SK-N-SH treated with all-trans-retinoic acid at 6 μM for 48 hours (cell line): ENCODE measurements at regions not wholly inside any gene's neighbourhood (a gene's known extent, or its start where the extent isn't known, plus 50 kb on each side); places are given as distances from the start of the nearest gene placed in this dataset.

Experiments
- ATAC-seq: fragments of 200-7000 bp; cut with Tn5 transposase; 3 replicates; pipeline ENCODE4 v1.9.1; 2020; ENCODE audit warnings: mild to moderate bottlenecking, moderate library complexity
- ARNTL ChIP-seq: fragments of 450-650 bp; formaldehyde crosslinking; IDR thresholded peaks from 2 replicates; pipeline ENCODE4 v1.5.0; 2020; ENCODE audit warnings: low read depth, mild to moderate bottlenecking, moderate library complexity, borderline replicate concordance
- BACH2 ChIP-seq: fragments of 250-450 bp; sonication (Bioruptor Pico); IDR thresholded peaks from 2 replicates; pipeline ENCODE4 v1.9.0; 2021; ENCODE audit warnings: mild to moderate bottlenecking, borderline replicate concordance
- CSDC2 ChIP-seq: fragments of 250-450 bp; sonication (Bioruptor Pico); IDR thresholded peaks from 2 replicates; pipeline ENCODE4 v1.5.0; 2020; ENCODE audit warnings: mild to moderate bottlenecking, moderate library complexity
- ESRRG ChIP-seq: fragments of 250-450 bp; sonication (Bioruptor Pico); IDR thresholded peaks from 2 replicates; pipeline ENCODE4 v1.6.1; 2021; ENCODE audit warnings: mild to moderate bottlenecking
- GLIS3 ChIP-seq: fragments of 250-450 bp; sonication (Bioruptor Pico); IDR thresholded peaks from 2 replicates; pipeline ENCODE4 v1.5.0; 2020; ENCODE audit warnings: mild to moderate bottlenecking, moderate library complexity
- ISL1 ChIP-seq: fragments of 250-450 bp; sonication (Bioruptor Pico); IDR thresholded peaks from 2 replicates; pipeline ENCODE4 v2.1.2; 2022; ENCODE audit warnings: mild to moderate bottlenecking, moderate library complexity
- OSR1 ChIP-seq: fragments of 250-450 bp; sonication (Bioruptor Pico); IDR thresholded peaks from 2 replicates; pipeline ENCODE4 v1.8.0; 2022; ENCODE audit warnings: moderate library complexity, mild to moderate bottlenecking, inconsistent platforms
- PPARA ChIP-seq: fragments of 250-450 bp; sonication (Bioruptor Pico); IDR thresholded peaks from 2 replicates; pipeline ENCODE4 v1.5.0; 2020; ENCODE audit warnings: mild to moderate bottlenecking, borderline replicate concordance
- RARB ChIP-seq: fragments of 250-450 bp; sonication (Bioruptor Pico); IDR thresholded peaks from 2 replicates; pipeline ENCODE4 v1.8.0; 2021; ENCODE audit warnings: mild to moderate bottlenecking, moderate library complexity
- SNAI2 ChIP-seq: fragments of 250-450 bp; sonication (Bioruptor Pico); IDR thresholded peaks from 2 replicates; pipeline ENCODE4 v1.5.0; 2020; ENCODE audit warnings: mild to moderate bottlenecking, moderate library complexity
- TCF4 ChIP-seq: fragments of 250-450 bp; sonication (Bioruptor Pico); IDR thresholded peaks from 2 replicates; pipeline ENCODE4 v1.8.0; 2021; ENCODE audit warnings: mild to moderate bottlenecking, moderate library complexity, borderline replicate concordance
- TOX ChIP-seq: fragments of 250-450 bp; sonication (Bioruptor Pico); IDR thresholded peaks from 2 replicates; pipeline ENCODE4 v1.8.0; 2021; ENCODE audit warnings: mild to moderate bottlenecking, moderate library complexity, borderline replicate concordance
- ZC3H10 ChIP-seq: fragments of 250-450 bp; sonication (Bioruptor Pico); IDR thresholded peaks from 2 replicates; pipeline ENCODE4 v1.5.1; 2021; ENCODE audit warnings: mild to moderate bottlenecking, moderate library complexity
- ZFP3 ChIP-seq: fragments of 250-450 bp; sonication (Bioruptor Pico); IDR thresholded peaks from 2 replicates; pipeline ENCODE4 v1.5.0; 2020; ENCODE audit warnings: mild to moderate bottlenecking, moderate library complexity
- ZFP30 ChIP-seq: fragments of 450-650 bp; formaldehyde crosslinking; IDR thresholded peaks from 2 replicates; pipeline ENCODE4 v1.5.0; 2022; ENCODE audit warnings: mild to moderate bottlenecking, moderate library complexity
- ZNF565 ChIP-seq: fragments of 450-650 bp; formaldehyde crosslinking; conservative IDR thresholded peaks from 2 replicates; pipeline ENCODE4 v1.5.0; 2020; ENCODE audit warnings: low read depth, mild to moderate bottlenecking, moderate library complexity
- ZNF70 ChIP-seq: fragments of 450-650 bp; formaldehyde crosslinking; IDR thresholded peaks from 2 replicates; pipeline ENCODE4 v1.5.0; 2020; ENCODE audit warnings: mild to moderate bottlenecking, moderate library complexity
- ZNF8 ChIP-seq: fragments of 450-650 bp; formaldehyde crosslinking; IDR thresholded peaks from 2 replicates; pipeline ENCODE4 v1.5.0; 2020; ENCODE audit warnings: mild to moderate bottlenecking, moderate library complexity
- TF ChIP-seq, protein P1 (sequence below): fragments of 250-450 bp; sonication (Bioruptor Pico); IDR thresholded peaks from 2 replicates; pipeline ENCODE4 v1.5.1; 2021; ENCODE audit warnings: mild to moderate bottlenecking, moderate library complexity
- TF ChIP-seq, protein P2 (sequence below): fragments of 250-450 bp; sonication (Bioruptor Pico); IDR thresholded peaks from 2 replicates; pipeline ENCODE4 v1.8.0; 2020; ENCODE audit warnings: mild to moderate bottlenecking, moderate library complexity, borderline replicate concordance
- TF ChIP-seq, protein P3 (sequence below): fragments of 250-450 bp; sonication (Bioruptor Pico); IDR thresholded peaks from 2 replicates; pipeline ENCODE4 v1.5.1; 2020; ENCODE audit warnings: low read depth, mild to moderate bottlenecking, moderate library complexity
- TF ChIP-seq, protein P4 (sequence below): fragments of 250-450 bp; sonication (Bioruptor Pico); IDR thresholded peaks from 2 replicates; pipeline ENCODE4 v1.8.0; 2021; ENCODE audit warnings: low read depth, mild to moderate bottlenecking, moderate library complexity, borderline replicate concordance

DNA sequence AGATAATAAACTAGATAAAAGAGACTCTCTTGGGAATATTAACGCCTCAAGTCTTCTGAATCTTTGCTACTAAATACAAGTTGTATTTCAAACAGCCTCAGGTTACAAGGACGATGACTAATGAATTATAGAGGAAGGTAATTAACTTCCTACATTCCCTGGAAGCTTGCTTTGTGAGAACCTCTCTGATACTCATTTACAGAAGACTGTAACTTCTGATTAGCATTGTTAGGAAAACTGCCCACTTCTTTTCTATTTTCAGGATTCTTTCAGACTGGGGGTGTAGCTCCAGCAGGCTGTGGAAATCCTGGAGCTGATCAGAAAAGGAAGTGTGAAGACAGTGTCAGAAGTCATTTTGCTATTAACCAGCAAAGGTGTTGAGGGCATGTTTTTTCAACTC is 316.7 kb upstream of the NPSR1 start (continued):
- TF ChIP-seq, protein P1, sequence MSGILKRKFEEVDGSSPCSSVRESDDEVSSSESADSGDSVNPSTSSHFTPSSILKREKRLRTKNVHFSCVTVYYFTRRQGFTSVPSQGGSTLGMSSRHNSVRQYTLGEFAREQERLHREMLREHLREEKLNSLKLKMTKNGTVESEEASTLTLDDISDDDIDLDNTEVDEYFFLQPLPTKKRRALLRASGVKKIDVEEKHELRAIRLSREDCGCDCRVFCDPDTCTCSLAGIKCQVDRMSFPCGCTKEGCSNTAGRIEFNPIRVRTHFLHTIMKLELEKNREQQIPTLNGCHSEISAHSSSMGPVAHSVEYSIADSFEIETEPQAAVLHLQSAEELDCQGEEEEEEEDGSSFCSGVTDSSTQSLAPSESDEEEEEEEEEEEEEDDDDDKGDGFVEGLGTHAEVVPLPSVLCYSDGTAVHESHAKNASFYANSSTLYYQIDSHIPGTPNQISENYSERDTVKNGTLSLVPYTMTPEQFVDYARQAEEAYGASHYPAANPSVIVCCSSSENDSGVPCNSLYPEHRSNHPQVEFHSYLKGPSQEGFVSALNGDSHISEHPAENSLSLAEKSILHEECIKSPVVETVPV = no peak
- no peak for TF ChIP-seq SNAI2 (CRISPR knock-in tag)
- TF ChIP-seq TCF4 (CRISPR knock-in tag) = no peak
- TF ChIP-seq, protein P2, sequence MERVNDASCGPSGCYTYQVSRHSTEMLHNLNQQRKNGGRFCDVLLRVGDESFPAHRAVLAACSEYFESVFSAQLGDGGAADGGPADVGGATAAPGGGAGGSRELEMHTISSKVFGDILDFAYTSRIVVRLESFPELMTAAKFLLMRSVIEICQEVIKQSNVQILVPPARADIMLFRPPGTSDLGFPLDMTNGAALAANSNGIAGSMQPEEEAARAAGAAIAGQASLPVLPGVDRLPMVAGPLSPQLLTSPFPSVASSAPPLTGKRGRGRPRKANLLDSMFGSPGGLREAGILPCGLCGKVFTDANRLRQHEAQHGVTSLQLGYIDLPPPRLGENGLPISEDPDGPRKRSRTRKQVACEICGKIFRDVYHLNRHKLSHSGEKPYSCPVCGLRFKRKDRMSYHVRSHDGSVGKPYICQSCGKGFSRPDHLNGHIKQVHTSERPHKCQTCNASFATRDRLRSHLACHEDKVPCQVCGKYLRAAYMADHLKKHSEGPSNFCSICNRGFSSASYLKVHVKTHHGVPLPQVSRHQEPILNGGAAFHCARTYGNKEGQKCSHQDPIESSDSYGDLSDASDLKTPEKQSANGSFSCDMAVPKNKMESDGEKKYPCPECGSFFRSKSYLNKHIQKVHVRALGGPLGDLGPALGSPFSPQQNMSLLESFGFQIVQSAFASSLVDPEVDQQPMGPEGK = no peak

DNA sequence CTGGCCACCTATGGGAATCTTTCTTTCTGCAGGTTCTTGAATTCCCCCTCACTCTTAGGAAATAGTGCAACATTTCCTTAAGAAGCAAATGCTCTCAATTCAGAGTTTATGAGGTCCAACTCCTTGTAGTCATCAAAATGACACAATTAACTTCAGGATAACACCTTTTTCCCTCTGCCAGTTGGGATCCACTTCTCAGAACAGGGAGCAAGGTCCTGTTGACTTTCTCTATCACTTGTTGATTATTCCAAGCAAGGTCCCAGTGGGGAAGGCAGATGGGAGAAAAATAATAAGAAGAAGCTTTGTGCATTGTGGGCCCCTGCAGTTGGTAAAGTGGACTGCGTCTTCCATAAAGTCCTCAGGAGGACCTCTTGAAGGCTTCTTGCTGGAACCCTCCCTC is 315.6 kb upstream of the NPSR1 start:
- no peak for ATAC-seq
- TF ChIP-seq ISL1 (CRISPR knock-in tag) = no peak
- TF ChIP-seq ESRRG (CRISPR knock-in tag) = no peak
- no peak for TF ChIP-seq ZFP3 (CRISPR knock-in tag)
- no peak for TF ChIP-seq OSR1 (CRISPR knock-in tag)
- TF ChIP-seq SNAI2 (CRISPR knock-in tag) = no peak
- no peak for TF ChIP-seq GLIS3 (CRISPR knock-in tag)
- no peak for TF ChIP-seq CSDC2 (CRISPR knock-in tag)
- TF ChIP-seq ZNF8 (CRISPR knock-in tag) = no peak
- no peak for TF ChIP-seq ZNF70 (CRISPR knock-in tag)

DNA sequence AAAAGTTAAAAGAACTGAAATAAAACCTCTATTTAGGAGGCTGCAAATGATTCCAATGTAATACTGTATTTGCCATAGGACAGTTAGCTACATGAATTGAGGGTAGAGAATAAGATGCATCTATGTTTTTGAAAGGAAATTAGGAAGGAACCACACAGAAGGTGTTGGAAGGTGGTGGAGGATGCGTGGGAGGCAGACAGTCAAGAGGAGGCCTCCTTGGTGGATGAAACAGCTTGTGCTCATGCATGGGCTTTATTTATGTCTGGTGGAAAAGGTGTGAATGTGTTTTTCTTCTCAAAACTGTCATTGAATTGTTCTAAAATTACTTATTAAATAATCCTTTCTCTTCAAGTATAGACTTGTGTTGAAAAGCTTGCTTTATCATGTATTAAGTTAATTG is 314.4 kb upstream of the NPSR1 start:
- TF ChIP-seq ZNF8 (CRISPR knock-in tag) = no peak
- no peak for TF ChIP-seq ZNF565 (CRISPR knock-in tag)
- TF ChIP-seq BACH2 (CRISPR knock-in tag) = no peak
- no peak for TF ChIP-seq ESRRG (CRISPR knock-in tag)
- no peak for TF ChIP-seq OSR1 (CRISPR knock-in tag)
- no peak for TF ChIP-seq ZC3H10 (CRISPR knock-in tag)
- TF ChIP-seq, protein P2 = no peak
- no peak for TF ChIP-seq SNAI2 (CRISPR knock-in tag)
- TF ChIP-seq RARB (CRISPR knock-in tag) = no peak
- no peak for TF ChIP-seq ZNF70 (CRISPR knock-in tag)
- no peak for TF ChIP-seq GLIS3 (CRISPR knock-in tag)
- no peak for TF ChIP-seq ARNTL (CRISPR knock-in tag)
- TF ChIP-seq, protein P3, sequence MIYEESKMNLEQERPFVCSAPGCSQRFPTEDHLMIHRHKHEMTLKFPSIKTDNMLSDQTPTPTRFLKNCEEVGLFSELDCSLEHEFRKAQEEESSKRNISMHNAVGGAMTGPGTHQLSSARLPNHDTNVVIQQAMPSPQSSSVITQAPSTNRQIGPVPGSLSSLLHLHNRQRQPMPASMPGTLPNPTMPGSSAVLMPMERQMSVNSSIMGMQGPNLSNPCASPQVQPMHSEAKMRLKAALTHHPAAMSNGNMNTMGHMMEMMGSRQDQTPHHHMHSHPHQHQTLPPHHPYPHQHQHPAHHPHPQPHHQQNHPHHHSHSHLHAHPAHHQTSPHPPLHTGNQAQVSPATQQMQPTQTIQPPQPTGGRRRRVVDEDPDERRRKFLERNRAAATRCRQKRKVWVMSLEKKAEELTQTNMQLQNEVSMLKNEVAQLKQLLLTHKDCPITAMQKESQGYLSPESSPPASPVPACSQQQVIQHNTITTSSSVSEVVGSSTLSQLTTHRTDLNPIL (CRISPR knock-in tag) = no peak
- no peak for ATAC-seq

DNA sequence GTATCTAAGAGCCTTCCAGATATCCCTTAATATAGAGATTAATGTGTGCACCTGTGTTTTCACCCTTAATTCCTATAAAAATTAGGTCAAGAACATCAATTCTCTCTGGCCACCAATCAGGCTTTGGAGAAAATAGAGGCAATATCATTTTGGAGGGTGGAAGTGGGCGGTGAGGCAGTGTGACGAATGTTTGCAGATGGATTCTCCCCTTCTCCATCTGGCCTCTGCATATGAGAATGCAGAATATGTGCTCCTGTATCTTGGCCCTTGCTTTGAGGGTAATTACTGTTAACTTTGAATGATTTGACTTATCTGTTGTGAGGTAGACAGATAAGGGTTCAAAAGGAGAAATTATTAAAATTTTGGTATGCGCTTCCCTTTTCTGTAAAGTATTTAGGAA is 304.0 kb upstream of the NPSR1 start:
- TF ChIP-seq, protein P2 = no peak
- TF ChIP-seq, protein P3 (CRISPR knock-in tag) = no peak
- TF ChIP-seq BACH2 (CRISPR knock-in tag) (no peak), PPARA (CRISPR knock-in tag) (no peak), TOX (CRISPR knock-in tag) (no peak), OSR1 (CRISPR knock-in tag) (no peak), ZFP3 (CRISPR knock-in tag) (no peak), ARNTL (CRISPR knock-in tag) (no peak), ZC3H10 (CRISPR knock-in tag) (no peak), ZNF8 (CRISPR knock-in tag) (no peak), ZNF70 (CRISPR knock-in tag) (no peak), RARB (CRISPR knock-in tag) (no peak), ISL1 (CRISPR knock-in tag) (no peak), TCF4 (CRISPR knock-in tag) (no peak), ZFP30 (CRISPR knock-in tag) (no peak), ESRRG (CRISPR knock-in tag) (no peak)
- TF ChIP-seq, protein P4, sequence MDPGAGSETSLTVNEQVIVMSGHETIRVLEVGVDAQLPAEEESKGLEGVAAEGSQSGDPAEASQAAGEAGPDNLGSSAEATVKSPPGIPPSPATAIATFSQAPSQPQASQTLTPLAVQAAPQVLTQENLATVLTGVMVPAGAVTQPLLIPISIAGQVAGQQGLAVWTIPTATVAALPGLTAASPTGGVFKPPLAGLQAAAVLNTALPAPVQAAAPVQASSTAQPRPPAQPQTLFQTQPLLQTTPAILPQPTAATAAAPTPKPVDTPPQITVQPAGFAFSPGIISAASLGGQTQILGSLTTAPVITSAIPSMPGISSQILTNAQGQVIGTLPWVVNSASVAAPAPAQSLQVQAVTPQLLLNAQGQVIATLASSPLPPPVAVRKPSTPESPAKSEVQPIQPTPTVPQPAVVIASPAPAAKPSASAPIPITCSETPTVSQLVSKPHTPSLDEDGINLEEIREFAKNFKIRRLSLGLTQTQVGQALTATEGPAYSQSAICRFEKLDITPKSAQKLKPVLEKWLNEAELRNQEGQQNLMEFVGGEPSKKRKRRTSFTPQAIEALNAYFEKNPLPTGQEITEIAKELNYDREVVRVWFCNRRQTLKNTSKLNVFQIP = no peak
- no peak for ATAC-seq
